Fibroblast of the aortic adventitia (primary cell): ENCODE measurements at regions not wholly inside any gene's neighbourhood (a gene's known extent, or its start where the extent isn't known, plus 50 kb on each side); places are given as distances from the start of the nearest gene placed in this dataset.

Experiments used
- DNase-seq: peaks from one replicate; pipeline ENCODE4 v3.0.0-alpha.2; 2010; ENCODE audit warnings: low read depth
- H3K4me3 ChIP-seq: 2 replicates; pipeline ENCODE4 v1.5.1; 2011; ENCODE audit warnings: low read depth, mild to moderate bottlenecking, control low read depth, low read length, moderate library complexity
- CTCF ChIP-seq: IDR thresholded peaks from 2 replicates; pipeline ENCODE4 v1.5.1; 2011; ENCODE audit warnings: mild to moderate bottlenecking, low read length, control low read depth, inconsistent platforms; ENCODE audit not compliant: insufficient read depth

- DNase-seq, result no peak
- H3K4me3 ChIP-seq, result no peak overlapping the region
- TF ChIP-seq CTCF, result no peak
These were observed 263.5 kb upstream of the PLD5 start for GRCh38 chr1:242787968-242788367.

- peak; percentile 0 for DNase-seq
- no peak overlapping the region for H3K4me3 ChIP-seq
- no peak for TF ChIP-seq CTCF
These were observed 260.3 kb upstream of the PLD5 start for GRCh38 chr1:242784807-242785206.

- TF ChIP-seq CTCF, result no peak
- DNase-seq, result no peak
- no peak overlapping the region for H3K4me3 ChIP-seq
These were observed 259.6 kb upstream of the PLD5 start for GRCh38 chr1:242784084-242784483.

- H3K4me3 ChIP-seq, result no peak overlapping the region
- DNase-seq, result no peak
- TF ChIP-seq CTCF, result no peak
These were observed 249.8 kb upstream of the PLD5 start for GRCh38 chr1:242774256-242774655.

GRCh38 chr1:242770366-242770765, 245.9 kb upstream of the PLD5 start:
- DNase-seq, result no peak
- no peak for TF ChIP-seq CTCF
- no peak overlapping the region for H3K4me3 ChIP-seq

- TF ChIP-seq CTCF, result no peak
- DNase-seq, result no peak
- H3K4me3 ChIP-seq, result no peak overlapping the region
These were observed 239.7 kb upstream of the PLD5 start for GRCh38 chr1:242764161-242764560.

GRCh38 chr1:242761556-242761955, 237.1 kb upstream of the PLD5 start:
- DNase-seq, result no peak
- TF ChIP-seq CTCF, result no peak

More at GRCh38 chr1:242761556-242761955, 237.1 kb upstream of the PLD5 start:
- no peak overlapping the region for H3K4me3 ChIP-seq
